Gastroesophageal sphincter (tissue), 4 donors: ENCODE measurements at regions not wholly inside any gene's neighbourhood (a gene's known extent, or its start where the extent isn't known, plus 50 kb on each side); places are given as distances from the start of the nearest gene placed in this dataset.

ENCODE experiments used
- ATAC-seq: fragments of 150-250 bp; one replicate; pipeline ENCODE4 v1.9.1; 2016; ENCODE audit warnings: mild to moderate bottlenecking, moderate library complexity
- H3K27ac ChIP-seq, 4 donors: fragments of 200-600 bp; sonication (generic) in 3 of 4; 1 replicate in 3 of 4; 2 replicates in 1 of 4; pipeline ENCODE4 v1.5.1; 2016 to 2019
- H3K27me3 ChIP-seq: fragments of 200-600 bp; sonication (generic); one replicate; pipeline ENCODE4 v1.5.1; 2019
- H3K36me3 ChIP-seq, 2 donors: fragments of 200-600 bp; sonication (generic); one replicate each; pipeline ENCODE4 v1.5.1; 2019; ENCODE audit warnings: control low read depth in 1 of 2
- H3K4me1 ChIP-seq, 3 donors: fragments of 200-600 bp; sonication (generic); 1 replicate in 2 of 3; 2 replicates in 1 of 3; pipeline ENCODE4 v1.5.1; 2016 to 2019; ENCODE audit warnings: control low read depth in 2 of 3
- H3K4me3 ChIP-seq, 2 donors: fragments of 200-600 bp; sonication (generic); one replicate each; pipeline ENCODE4 v1.5.1; 2019; ENCODE audit warnings: mild to moderate bottlenecking in 1 of 2, moderate library complexity in 1 of 2
- H3K9me3 ChIP-seq, 3 donors: fragments of 200-600 bp; sonication (generic); one replicate each; pipeline ENCODE4 v1.5.1; 2017 to 2019; ENCODE audit warnings: control low read depth in 2 of 3
- EP300 ChIP-seq: sonication (generic); formaldehyde crosslinking; IDR thresholded peaks from one replicate; pipeline ENCODE4 v1.6.1; 2017; ENCODE audit warnings: antibody characterized with exemption, mild to moderate bottlenecking
- POLR2A ChIP-seq, 2 donors: fragments of 450-650 bp; IDR thresholded peaks; one replicate each; pipeline ENCODE4 v1.6.1; 2017; ENCODE audit warnings: antibody characterized with exemption in 2 of 2, mild to moderate bottlenecking in 2 of 2, moderate library complexity in 1 of 2
- POLR2AphosphoS5 ChIP-seq: sonication (generic); formaldehyde crosslinking; IDR thresholded peaks from one replicate; pipeline ENCODE4 v1.6.1; 2017; ENCODE audit warnings: antibody characterized with exemption
- WGBS, 2 donors: methylation state at CpG; one replicate each; pipeline ENCODE4 v1.1.5; 2018; ENCODE audit warnings: low coverage in 1 of 2; 5-methylcytosine and 5-hydroxymethylcytosine counted together
- TF ChIP-seq, protein P1 (sequence below), 4 experiments: fragments of 200-600 bp in 2 of 4; fragments of 450-650 bp in 2 of 4; sonication (generic) in 1 of 4; IDR thresholded peaks; one replicate each; pipeline ENCODE4 v1.5.1; 2017 to 2019; ENCODE audit warnings: antibody characterized with exemption in 4 of 4, mild to moderate bottlenecking in 2 of 4, moderate library complexity in 2 of 4

DNA sequence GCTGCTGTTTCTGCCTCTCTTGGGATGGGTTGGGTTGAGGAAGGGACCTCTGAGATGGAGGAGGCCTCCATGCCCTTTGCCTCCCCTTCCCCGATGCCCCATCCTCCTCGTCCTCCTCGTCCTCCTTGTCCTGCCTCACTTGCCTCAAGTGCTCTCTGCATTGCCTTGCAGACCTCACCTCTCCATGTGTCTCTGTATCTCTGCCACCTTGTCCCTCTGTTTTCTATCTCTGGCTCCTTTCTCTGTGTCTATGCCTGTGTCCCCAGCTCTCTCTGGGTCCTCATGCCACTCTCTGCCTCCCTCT, 87.5 kb downstream of the MCFD2 start:
- Histone ChIP-seq H3K27me3 (no peaks in the 10 kb centered on the region), H3K4me1 (peaks cover 0 to 6% (median 0%) of the 10 kb centered on the region in 3 donors), H3K9me3 (no peaks in the 10 kb centered on the region), H3K27ac (no peak overlapping the region), H3K4me3 (no peak overlapping the region), H3K36me3 (no peaks in the 10 kb centered on the region)
- 96 to 100% methylated on average over 3 of the region's 3 CpGs for WGBS, 2 donors
- TF ChIP-seq EP300 = no peak
- ATAC-seq = no peak

DNA sequence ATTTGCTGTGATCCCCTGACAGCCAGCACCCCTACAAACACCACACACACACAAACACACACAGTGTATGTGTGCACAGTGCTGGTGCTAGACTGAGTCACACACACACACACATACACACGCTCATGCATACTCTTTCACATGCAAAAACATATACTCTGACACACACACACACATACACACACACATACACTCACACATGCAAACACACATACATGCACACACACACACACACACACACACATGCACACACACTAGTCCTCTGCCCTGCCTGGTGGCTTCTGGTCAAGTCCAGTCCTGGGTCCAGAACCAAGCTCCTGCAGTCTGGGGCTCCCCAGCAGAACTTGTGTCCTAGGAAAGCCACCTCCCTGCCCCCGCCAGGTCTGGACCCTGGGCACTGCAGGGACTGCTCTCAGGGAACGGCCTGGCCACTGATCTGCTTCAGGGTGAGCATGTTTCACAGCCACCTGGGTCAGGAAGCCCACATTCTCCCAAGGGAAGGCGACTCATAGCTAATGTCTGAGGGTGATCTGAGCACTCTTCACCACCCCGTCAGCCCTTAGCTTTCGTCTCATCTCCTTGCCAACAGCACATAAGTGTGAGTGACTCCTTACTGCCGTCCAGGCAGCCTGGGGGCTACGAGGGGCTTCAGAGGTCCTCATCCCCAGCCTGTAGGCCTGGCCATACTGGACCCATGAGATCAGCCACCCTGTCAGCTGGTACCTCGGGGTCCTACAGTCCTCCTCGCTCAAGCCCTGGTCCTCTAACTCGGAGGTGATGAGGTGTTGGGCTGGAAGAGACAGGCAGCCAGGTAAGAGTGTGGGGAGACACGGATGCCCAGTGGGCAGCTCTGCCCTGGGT, 88.1 kb downstream of the MCFD2 start:
- TF ChIP-seq, protein P1, sequence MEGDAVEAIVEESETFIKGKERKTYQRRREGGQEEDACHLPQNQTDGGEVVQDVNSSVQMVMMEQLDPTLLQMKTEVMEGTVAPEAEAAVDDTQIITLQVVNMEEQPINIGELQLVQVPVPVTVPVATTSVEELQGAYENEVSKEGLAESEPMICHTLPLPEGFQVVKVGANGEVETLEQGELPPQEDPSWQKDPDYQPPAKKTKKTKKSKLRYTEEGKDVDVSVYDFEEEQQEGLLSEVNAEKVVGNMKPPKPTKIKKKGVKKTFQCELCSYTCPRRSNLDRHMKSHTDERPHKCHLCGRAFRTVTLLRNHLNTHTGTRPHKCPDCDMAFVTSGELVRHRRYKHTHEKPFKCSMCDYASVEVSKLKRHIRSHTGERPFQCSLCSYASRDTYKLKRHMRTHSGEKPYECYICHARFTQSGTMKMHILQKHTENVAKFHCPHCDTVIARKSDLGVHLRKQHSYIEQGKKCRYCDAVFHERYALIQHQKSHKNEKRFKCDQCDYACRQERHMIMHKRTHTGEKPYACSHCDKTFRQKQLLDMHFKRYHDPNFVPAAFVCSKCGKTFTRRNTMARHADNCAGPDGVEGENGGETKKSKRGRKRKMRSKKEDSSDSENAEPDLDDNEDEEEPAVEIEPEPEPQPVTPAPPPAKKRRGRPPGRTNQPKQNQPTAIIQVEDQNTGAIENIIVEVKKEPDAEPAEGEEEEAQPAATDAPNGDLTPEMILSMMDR (IDR thresholded peaks at IDR 0.05) = no peak
- TF ChIP-seq POLR2A (IDR thresholded peaks at IDR 0.05) (no peak), POLR2AphosphoS5 (no peak)
- Histone ChIP-seq H3K4me3 (no peak overlapping the region), H3K4me1 (peaks cover 0 to 8% (median 0%) of the 10 kb centered on the region in 3 donors), H3K27ac (no peak overlapping the region), H3K36me3 (no peaks in the 10 kb centered on the region), H3K27me3 (no peaks in the 10 kb centered on the region), H3K9me3 (no peaks in the 10 kb centered on the region)
- WGBS, 2 donors = 67 to 100% methylated on average over 1 to 2 of the region's 12 CpGs
- no peak for ATAC-seq

- 98% methylated on average over 7 of the region's 15 CpGs; no CpG with 5 or more reads in 1 of the 2 donors for WGBS, 2 donors
- ATAC-seq = no peak
- H3K9me3 ChIP-seq = no peaks in the 10 kb centered on the region
- TF ChIP-seq POLR2AphosphoS5 (no peak), POLR2A (IDR thresholded peaks at IDR 0.05) (no peak), EP300 (no peak)
- TF ChIP-seq, protein P1 (IDR thresholded peaks at IDR 0.05) = no peak
- H3K27ac ChIP-seq = no peak overlapping the region
- no peaks in the 10 kb centered on the region for H3K36me3 ChIP-seq
- H3K4me3 ChIP-seq = no peak overlapping the region
- no peaks in the 10 kb centered on the region for H3K27me3 ChIP-seq
- peaks cover 0 to 16% (median 1%) of the 10 kb centered on the region in 3 donors for H3K4me1 ChIP-seq
Measured at GRCh38 chr2:46826569-46827245, 88.9 kb downstream of the MCFD2 start.

DNA sequence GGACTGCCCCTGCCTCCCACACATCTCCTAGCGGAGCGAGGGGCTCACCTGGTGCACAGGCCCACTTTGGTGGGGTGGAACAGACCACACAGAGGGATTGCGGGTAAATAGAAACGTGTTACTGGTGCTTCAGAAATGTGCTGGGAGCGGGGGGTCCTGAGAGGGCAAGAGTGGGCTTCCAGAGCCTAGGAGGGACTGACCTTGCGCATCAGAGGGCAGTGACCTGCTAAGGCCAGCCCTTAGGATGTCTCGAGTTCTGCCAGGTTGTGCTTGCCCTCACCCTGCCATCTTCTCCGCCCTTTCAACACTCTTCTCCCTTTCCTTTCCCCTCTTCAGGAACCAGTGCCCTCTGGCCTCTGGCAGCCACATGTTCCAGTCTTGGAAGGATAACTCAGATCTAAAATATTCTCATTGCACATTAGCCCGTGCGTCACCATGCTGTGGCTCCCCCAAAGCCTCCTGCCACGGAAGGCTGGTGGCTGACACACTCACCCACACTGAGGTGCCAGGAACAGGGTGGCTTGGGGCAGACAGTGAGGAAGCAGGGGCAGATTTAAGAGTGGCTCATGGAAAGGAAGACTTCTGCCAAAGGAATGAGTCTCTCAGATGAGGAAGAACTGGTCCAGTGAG, 89.6 kb downstream of the MCFD2 start:
- Histone ChIP-seq H3K4me3 (no peak overlapping the region), H3K27me3 (no peaks in the 10 kb centered on the region), H3K4me1 (peaks cover 0 to 13% (median 4%) of the 10 kb centered on the region in 3 donors), H3K27ac (no peak overlapping the region), H3K36me3 (no peaks in the 10 kb centered on the region), H3K9me3 (no peaks in the 10 kb centered on the region)
- WGBS, 2 donors = 98 to 100% methylated on average over 1 to 9 of the region's 11 CpGs
- TF ChIP-seq, protein P1 (IDR thresholded peaks at IDR 0.05) = no peak
- TF ChIP-seq POLR2A (IDR thresholded peaks at IDR 0.05) = no peak
- TF ChIP-seq POLR2AphosphoS5 = no peak
- no peak for TF ChIP-seq EP300
- ATAC-seq = no peak

DNA sequence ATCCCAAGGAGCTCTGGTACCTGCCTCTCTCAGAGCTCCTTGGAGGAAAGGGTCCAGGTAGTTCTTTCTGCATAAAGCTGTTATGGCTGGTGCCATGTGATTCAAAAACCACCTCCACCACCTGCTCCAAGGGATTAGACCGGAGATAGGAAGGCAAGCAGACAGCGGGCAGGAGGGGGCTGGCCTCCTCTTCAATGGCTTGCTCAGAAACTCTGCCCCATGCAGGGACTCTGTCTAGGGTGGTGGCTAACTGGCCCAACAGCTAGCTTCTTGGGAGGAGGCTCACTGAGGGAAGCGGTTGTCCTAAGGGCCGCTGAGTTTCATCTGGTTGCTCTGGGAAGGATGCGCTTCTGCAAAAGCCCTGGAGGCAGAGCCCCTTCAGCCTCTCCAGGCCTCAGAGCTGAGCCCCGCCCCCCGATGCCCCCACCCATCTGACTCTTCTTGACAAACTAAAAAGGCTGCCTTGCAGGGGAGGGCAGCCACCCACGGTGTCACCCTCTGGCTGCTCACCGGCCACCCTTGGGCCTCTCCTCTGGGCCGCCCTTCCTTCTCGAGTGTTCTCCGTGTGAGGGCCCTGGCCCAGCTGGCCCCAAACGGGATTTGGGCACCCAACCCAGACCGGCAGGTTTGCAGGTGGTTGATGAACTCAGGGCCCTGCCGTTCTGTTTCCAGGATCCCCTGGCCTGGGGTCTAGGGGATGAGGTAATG, 90.2 kb downstream of the MCFD2 start:
- Histone ChIP-seq H3K4me3 (no peak overlapping the region), H3K27ac (no peak overlapping the region), H3K9me3 (no peaks in the 10 kb centered on the region), H3K4me1 (peaks cover 0 to 13% (median 4%) of the 10 kb centered on the region in 3 donors), H3K27me3 (no peaks in the 10 kb centered on the region), H3K36me3 (no peaks in the 10 kb centered on the region)
- no peak for ATAC-seq
- TF ChIP-seq EP300 (no peak), POLR2A (IDR thresholded peaks at IDR 0.05) (no peak), POLR2AphosphoS5 (no peak)
- TF ChIP-seq, protein P1 (IDR thresholded peaks at IDR 0.05) = no peak
- 80% methylated on average over 1 of the region's 15 CpGs; no CpG with 5 or more reads in 1 of the 2 donors for WGBS, 2 donors
